ENCODE measurements at regions not wholly inside any gene's neighbourhood (a gene's known extent, or its start where the extent isn't known, plus 50 kb on each side); places are given as distances from the start of the nearest gene placed in this dataset.

- TF ChIP-seq CBFB (IDR thresholded peaks at IDR 0.05; ENCODE audit: low read depth): peak; percentile 10; the same call in 1 of the 2 replicates
- TF ChIP-seq ASH2L (IDR thresholded peaks at IDR 0.05; ENCODE audit: borderline replicate concordance, low read depth): no peak
- no peak; the same call in 1 of the 2 replicates for TF ChIP-seq CHD2 (IDR thresholded peaks at IDR 0.05; ENCODE audit: borderline replicate concordance, low read depth, low read length)
- peak; percentile 75; the same call in 1 of the 2 replicates for TF ChIP-seq CREB1 (IDR thresholded peaks at IDR 0.05; ENCODE audit: low read depth)
- TF ChIP-seq TARDBP (IDR thresholded peaks at IDR 0.05; ENCODE audit: borderline replicate concordance): 0 out of 2 replicates have a peak, but pooled peaks have one; percentile 19
- 0 out of 2 replicates have a peak, but pooled peaks have one; percentile 29 for TF ChIP-seq IRF4 (IDR thresholded peaks at IDR 0.05; ENCODE audit: low read depth, low read length)
- no peak for TF ChIP-seq SRF (IDR thresholded peaks at IDR 0.05; ENCODE audit: low read depth in 2 of 2, low read length in 2 of 2)
- no peak for TF ChIP-seq ZNF592 (IDR thresholded peaks at IDR 0.05)
- TF ChIP-seq HDAC6 (IDR thresholded peaks at IDR 0.05; ENCODE audit: unreplicated experiment): no peak
- peak; percentile 12; the same call in 1 of the 2 replicates for TF ChIP-seq MTA3 (IDR thresholded peaks at IDR 0.05; ENCODE audit: borderline replicate concordance, low read length)
- TF ChIP-seq BCL3 (IDR thresholded peaks at IDR 0.05; ENCODE audit: borderline replicate concordance, insufficient read depth, low read depth, low read length, poor library complexity, severe bottlenecking): no peak
- peak; percentile 81 for TF ChIP-seq ZBTB4 (CRISPR knock-in tag; IDR thresholded peaks at IDR 0.05)
- peak; percentile 64; the same call in 1 of the 2 replicates for TF ChIP-seq NFIC (IDR thresholded peaks at IDR 0.05; ENCODE audit: low read depth, low read length)
- peak in 1 of 2 experiments; percentile 27; a peak in 1 of 4 replicates for TF ChIP-seq BHLHE40 (IDR thresholded peaks at IDR 0.05; ENCODE audit: borderline replicate concordance in 1 of 2, low read depth in 2 of 2, low read length in 1 of 2)
- peak; percentile 38; the same call in 1 of the 2 replicates for TF ChIP-seq RUNX3 (IDR thresholded peaks at IDR 0.05; ENCODE audit: low read length)
- no peak for TF ChIP-seq RBBP5 (conservative IDR thresholded peaks at IDR 0.05)
- TF ChIP-seq ZNF384 (IDR thresholded peaks at IDR 0.05; ENCODE audit: borderline replicate concordance, low read depth, low read length): peak; percentile 9; the same call in 1 of the 2 replicates
- no peak for TF ChIP-seq CTCF (IDR thresholded peaks at IDR 0.05 in 2 of 3, conservative IDR thresholded peaks at IDR 0.05 in 1 of 3; ENCODE audit: control insufficient read depth in 2 of 3, extremely low read depth in 1 of 3, insufficient read depth in 1 of 3, low read depth in 3 of 3, low read length in 3 of 3)
- no peak for TF ChIP-seq WRNIP1 (IDR thresholded peaks at IDR 0.05; ENCODE audit: borderline replicate concordance, low read depth, low read length)
Measured at GRCh38 chr6:150813319-150813992, 52.0 kb upstream of the MTHFD1L start (continued).

Measured in GM12878 (cell line).